A673 (cell line): ENCODE measurements at regions not wholly inside any gene's neighbourhood (a gene's known extent, or its start where the extent isn't known, plus 50 kb on each side); places are given as distances from the start of the nearest gene placed in this dataset.

Experiments used
- EZH2 ChIP-seq: fragments of 200-600 bp; sonication (generic); IDR thresholded peaks from 2 replicates; pipeline ENCODE4 v1.6.1; 2017; ENCODE audit warnings: borderline replicate concordance, low read depth, mild to moderate bottlenecking, mixed read lengths, antibody characterized with exemption, low read length; ENCODE audit not compliant: poor library complexity, severe bottlenecking
- TF ChIP-seq, protein P1 (sequence below): fragments of 300-800, 200-600 bp; sonication (generic); conservative IDR thresholded peaks from 2 replicates; pipeline ENCODE4 v1.5.1; 2017; ENCODE audit warnings: low read depth, mild to moderate bottlenecking, antibody characterized with exemption, low read length, moderate library complexity, mixed read lengths

DNA sequence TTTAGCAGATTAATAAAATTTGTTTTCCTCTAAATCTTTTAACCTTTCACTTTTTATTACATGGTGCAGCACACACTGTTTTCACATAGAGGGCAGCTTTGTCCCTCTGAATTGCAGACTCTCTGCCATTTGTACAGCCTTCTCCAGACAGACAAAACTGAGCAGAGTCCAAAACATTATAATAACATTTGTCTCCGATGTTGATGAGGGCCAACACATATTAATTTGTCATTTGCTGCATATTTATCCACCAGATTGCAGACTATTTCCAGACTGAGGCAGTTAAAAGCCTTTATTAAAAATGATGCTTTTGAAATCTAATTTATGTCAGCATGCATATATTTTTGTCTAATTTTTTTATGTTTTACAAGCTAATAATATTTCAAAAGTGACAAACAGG lies 1251.9 kb upstream of the SLC10A2 start:
- TF ChIP-seq, protein P1, sequence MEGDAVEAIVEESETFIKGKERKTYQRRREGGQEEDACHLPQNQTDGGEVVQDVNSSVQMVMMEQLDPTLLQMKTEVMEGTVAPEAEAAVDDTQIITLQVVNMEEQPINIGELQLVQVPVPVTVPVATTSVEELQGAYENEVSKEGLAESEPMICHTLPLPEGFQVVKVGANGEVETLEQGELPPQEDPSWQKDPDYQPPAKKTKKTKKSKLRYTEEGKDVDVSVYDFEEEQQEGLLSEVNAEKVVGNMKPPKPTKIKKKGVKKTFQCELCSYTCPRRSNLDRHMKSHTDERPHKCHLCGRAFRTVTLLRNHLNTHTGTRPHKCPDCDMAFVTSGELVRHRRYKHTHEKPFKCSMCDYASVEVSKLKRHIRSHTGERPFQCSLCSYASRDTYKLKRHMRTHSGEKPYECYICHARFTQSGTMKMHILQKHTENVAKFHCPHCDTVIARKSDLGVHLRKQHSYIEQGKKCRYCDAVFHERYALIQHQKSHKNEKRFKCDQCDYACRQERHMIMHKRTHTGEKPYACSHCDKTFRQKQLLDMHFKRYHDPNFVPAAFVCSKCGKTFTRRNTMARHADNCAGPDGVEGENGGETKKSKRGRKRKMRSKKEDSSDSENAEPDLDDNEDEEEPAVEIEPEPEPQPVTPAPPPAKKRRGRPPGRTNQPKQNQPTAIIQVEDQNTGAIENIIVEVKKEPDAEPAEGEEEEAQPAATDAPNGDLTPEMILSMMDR, result no peak
- no peak for TF ChIP-seq EZH2
